ENCODE measurements at regions not wholly inside any gene's neighbourhood (a gene's known extent, or its start where the extent isn't known, plus 50 kb on each side); places are given as distances from the start of the nearest gene placed in this dataset.

DNA sequence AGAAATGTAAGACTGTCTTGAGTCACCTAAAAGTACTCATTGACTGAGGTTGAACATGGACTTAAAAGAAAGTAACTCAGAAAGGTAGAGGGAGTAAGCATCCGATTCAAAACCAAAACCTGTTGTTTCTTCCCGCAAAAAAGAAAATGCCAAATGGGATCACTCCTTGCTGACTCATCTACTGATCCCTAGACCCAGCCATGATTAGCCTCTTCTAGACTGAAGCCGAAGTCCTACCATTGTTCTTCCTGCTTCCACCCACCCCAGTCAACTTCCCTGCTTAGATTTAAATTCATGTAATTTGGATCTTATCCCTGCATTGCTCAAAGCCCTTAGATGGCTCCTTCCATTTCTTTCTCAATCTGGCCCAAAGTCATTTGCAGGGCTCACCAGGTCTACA is 760.5 kb upstream of the SOX9 start:
- peaks cover 2% of the 10 kb centered on the region for H3K36me3 Mint-ChIP-seq
- H3K9me3 Mint-ChIP-seq: peaks cover 8% of the 10 kb centered on the region
- no peaks in the 10 kb centered on the region for H3K4me1 Mint-ChIP-seq (ENCODE audit: low read depth)

DNA sequence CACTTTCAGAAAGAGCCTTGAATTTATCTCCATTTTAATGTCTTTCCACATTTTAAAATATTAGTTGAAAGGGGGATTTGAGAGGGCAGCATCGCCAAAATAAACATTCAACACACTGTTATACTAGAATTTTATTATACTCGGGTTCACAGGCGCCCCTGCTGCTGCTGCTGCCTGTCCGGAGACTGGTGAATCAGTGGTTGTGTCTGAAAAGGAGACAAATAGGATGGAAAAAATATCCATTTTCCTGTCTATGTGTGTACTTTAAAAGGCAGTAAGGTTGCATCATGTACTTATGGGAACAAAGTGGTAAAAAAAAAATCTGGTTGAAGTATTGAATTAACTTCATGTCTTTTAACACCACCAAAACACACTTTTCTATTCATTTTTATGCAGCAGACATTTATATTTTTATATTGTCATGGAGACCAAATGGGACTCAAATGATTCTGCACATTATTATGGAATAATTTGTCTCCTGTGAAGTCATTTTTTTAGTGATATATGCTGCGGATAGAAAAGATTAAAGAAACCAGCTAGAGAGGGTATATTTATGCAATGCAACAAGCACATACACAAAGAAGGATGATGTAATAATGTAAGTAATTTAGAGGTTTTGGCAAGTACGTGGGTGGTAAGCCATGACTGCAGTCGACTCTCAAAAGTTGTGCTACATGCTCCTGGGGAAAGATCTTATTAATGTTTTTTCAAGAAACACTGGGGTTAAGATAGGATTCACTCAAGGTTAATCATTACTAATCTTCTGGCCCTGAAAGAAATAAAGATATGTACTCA is 759.0 kb upstream of the SOX9 start:
- no peak for DNase-seq
- Mint-ChIP-seq H3K27me3 (no peaks in the 10 kb centered on the region), H3K9me3 (peaks cover 11% of the 10 kb centered on the region), H3K4me1 (ENCODE audit: low read depth) (no peaks in the 10 kb centered on the region), H3K36me3 (peaks cover 2% of the 10 kb centered on the region), H3K4me3 (no peak overlapping the region), H3K27ac (no peak overlapping the region)
- ChIA-PET POLR2A (no interaction called here), CTCF (no interaction called here)
- intact Hi-C loops (cut with micrococcal nuclease): no loop called here

More for the DNA sequence above, 760.5 kb upstream of the SOX9 start:
- ChIA-PET CTCF (no interaction called here), POLR2A (no interaction called here)
- H3K4me3 Mint-ChIP-seq: no peak overlapping the region
- intact Hi-C loops (cut with micrococcal nuclease): no loop called here
- H3K27ac Mint-ChIP-seq: no peak overlapping the region
- DNase-seq: no peak
- H3K27me3 Mint-ChIP-seq: no peaks in the 10 kb centered on the region

DNA sequence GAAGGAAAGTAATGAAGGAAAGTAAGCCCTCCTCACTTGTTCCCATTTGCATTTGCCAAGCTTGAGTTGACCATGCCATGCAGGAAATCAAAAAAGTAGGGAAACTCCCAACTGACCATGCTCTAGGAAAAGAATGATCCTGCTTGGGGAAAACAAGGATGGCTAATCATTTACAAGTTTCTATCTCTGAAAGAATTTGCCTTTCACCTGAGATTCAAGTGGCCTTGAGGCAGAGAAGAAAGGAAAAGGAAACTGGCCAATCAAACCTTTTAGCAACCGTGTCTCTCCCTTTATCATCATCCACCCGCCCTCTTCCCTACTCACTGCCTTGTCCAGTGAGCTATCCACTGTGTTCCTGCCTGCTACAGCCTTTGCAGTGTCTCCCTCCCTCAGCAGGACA is 757.2 kb upstream of the SOX9 start:
- Mint-ChIP-seq H3K4me1 (ENCODE audit: low read depth) (no peaks in the 10 kb centered on the region), H3K27me3 (no peaks in the 10 kb centered on the region), H3K36me3 (peaks cover 2% of the 10 kb centered on the region), H3K27ac (no peak overlapping the region), H3K9me3 (peaks cover 11% of the 10 kb centered on the region), H3K4me3 (no peak overlapping the region)
- POLR2A ChIA-PET: no interaction called here
- no peak for DNase-seq
- CTCF ChIA-PET: no interaction called here
- intact Hi-C loops (cut with micrococcal nuclease): no loop called here

DNA sequence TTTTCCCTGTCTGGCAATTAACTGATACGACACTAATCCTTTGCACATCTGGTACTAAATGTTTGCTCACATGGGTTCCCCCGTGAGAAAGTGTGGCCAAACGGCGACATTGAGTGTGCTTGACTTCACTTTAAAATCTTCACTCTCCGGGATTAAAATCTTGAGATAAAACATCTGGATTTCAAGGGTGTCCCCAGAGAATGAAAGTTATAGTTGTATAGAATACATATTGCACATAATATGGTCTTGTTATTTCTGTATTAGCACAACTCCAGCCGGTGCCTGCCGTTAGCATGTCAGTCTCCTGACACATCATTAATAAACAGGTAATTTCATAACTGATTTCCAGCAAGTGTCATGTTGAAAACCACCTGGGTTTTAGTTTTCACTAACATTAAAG is 749.0 kb upstream of the SOX9 start:
- no peak for DNase-seq
- no peaks in the 10 kb centered on the region for H3K36me3 Mint-ChIP-seq
- CTCF ChIA-PET: no interaction called here
- H3K27ac Mint-ChIP-seq: no peak overlapping the region
- intact Hi-C loops (cut with micrococcal nuclease): no loop called here
- H3K9me3 Mint-ChIP-seq: peaks cover 2% of the 10 kb centered on the region
- POLR2A ChIA-PET: no interaction called here
- no peaks in the 10 kb centered on the region for H3K27me3 Mint-ChIP-seq
- no peaks in the 10 kb centered on the region for H3K4me1 Mint-ChIP-seq (ENCODE audit: low read depth)
- H3K4me3 Mint-ChIP-seq: no peak overlapping the region

DNA sequence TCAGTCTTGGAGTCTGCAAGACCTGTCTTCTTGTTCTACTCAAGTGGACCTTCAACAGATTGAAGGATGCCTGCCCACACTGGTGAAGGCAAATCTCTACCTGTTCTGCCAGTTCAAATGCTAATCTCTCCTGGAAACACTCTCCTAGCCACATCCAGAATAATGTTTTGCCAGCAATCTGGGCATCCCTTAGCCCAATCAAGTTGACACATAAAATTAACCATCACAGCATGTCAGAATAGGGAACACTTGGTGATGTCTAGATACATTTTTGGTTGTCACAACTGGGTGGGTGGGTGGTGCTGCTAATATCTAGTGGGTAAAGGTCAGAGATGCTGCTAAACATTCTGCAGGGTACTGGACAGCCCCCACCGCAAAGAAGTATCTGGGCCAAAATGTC is 744.9 kb upstream of the SOX9 start:
- H3K27me3 Mint-ChIP-seq: no peaks in the 10 kb centered on the region
- intact Hi-C loops (cut with micrococcal nuclease): no loop called here
- H3K27ac Mint-ChIP-seq: no peak overlapping the region
- no peaks in the 10 kb centered on the region for H3K36me3 Mint-ChIP-seq
- H3K9me3 Mint-ChIP-seq: no peaks in the 10 kb centered on the region
- CTCF ChIA-PET: no interaction called here
- no peak for DNase-seq
- H3K4me1 Mint-ChIP-seq (ENCODE audit: low read depth): no peaks in the 10 kb centered on the region
- H3K4me3 Mint-ChIP-seq: no peak overlapping the region
- POLR2A ChIA-PET: no interaction called here

DNA sequence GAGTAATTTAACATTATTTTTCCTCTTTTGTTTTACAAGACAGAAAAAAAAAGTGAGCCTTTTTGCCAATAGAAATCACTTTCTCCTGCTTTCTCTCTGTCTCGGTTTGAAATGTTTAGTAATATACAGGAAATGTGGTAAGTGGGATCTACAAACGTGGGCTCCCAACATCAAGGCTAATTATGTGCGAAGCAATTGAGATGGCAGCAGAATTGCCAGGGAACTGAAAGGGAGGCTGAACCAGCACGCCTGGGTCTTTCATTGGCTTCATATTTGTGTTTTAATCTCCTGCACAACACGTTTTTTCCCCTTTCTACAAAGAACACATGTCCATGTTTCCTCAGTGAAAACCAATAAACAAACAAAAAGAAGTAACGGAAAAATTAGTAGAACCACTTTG is 743.9 kb upstream of the SOX9 start:
- Mint-ChIP-seq H3K4me1 (ENCODE audit: low read depth) (no peaks in the 10 kb centered on the region), H3K9me3 (no peaks in the 10 kb centered on the region), H3K36me3 (no peaks in the 10 kb centered on the region), H3K4me3 (no peak overlapping the region), H3K27ac (no peak overlapping the region), H3K27me3 (no peaks in the 10 kb centered on the region)
- CTCF ChIA-PET: no interaction called here
- POLR2A ChIA-PET: no interaction called here
- DNase-seq: no peak
- intact Hi-C loops (cut with micrococcal nuclease): no loop called here

DNA sequence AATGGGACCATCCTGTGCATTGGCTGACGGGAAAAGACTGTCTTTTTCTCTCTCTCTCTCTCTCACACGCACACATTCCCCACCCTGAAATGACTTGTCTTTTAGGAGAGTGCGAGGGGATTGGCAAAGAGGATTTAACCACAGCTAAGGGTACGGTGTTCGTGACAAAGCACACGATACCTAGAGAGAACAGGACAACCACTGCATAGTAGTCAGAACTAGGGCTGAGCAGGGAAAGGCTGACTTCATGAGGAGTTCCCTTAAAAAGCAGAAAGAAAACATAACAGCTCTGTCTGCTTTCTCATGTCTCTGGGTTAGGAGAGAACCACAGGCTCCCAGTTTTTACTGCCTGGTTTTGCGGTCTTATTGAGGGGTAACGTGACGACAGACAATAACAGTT is 742.8 kb upstream of the SOX9 start:
- no peak overlapping the region for H3K4me3 Mint-ChIP-seq

DNA sequence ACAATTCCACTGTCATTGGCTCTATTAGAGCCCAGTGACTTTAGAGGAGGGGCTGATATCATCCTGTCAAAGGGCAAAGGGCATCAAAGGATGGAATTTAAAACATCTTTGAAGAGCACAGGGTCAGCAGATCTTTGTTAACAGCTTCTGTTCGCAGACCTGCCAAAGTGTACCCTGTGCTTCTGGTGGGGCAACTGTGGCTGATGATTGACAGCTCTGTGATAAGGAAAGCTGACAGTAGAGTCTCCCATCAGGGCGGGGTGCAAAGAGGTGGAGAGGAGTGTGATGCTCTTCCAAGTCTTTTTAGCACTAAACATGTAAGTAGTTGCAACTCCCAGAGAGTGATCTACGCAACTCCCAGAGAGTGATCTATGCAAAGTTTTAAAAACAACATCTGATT is 742.1 kb upstream of the SOX9 start:
- POLR2A ChIA-PET: no interaction called here

More for the DNA sequence above, 742.8 kb upstream of the SOX9 start:
- Mint-ChIP-seq H3K9me3 (no peaks in the 10 kb centered on the region), H3K36me3 (no peaks in the 10 kb centered on the region), H3K27ac (no peak overlapping the region), H3K4me1 (ENCODE audit: low read depth) (no peaks in the 10 kb centered on the region), H3K27me3 (no peaks in the 10 kb centered on the region)
- DNase-seq: no peak
- intact Hi-C loops (cut with micrococcal nuclease): no loop called here
- ChIA-PET CTCF (no interaction called here), POLR2A (no interaction called here)

DNA sequence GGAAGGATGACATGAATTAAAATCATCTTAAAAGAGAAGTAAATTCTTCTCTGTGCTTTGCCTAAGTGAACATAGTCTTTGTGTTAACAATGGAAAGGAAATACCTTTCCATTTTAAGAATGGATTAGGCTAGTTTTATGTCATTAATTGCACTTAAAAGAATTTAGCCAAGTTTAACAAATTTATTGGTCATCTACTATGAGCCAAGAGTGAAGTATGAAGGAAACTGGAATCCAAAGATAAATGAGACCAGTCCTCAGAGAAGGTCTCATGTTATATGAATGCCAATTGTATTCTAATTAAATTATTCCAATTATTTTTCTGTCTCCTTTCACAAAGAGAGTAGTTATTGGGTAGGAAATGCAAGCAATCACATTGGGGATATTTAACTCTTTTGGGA is 741.3 kb upstream of the SOX9 start:
- intact Hi-C loops (cut with micrococcal nuclease): no loop called here
- no peaks in the 10 kb centered on the region for H3K36me3 Mint-ChIP-seq

More for the DNA sequence above, 742.1 kb upstream of the SOX9 start:
- no peaks in the 10 kb centered on the region for H3K36me3 Mint-ChIP-seq
- H3K4me3 Mint-ChIP-seq: no peak overlapping the region
- CTCF ChIA-PET: no interaction called here
- H3K27me3 Mint-ChIP-seq: no peaks in the 10 kb centered on the region
- no peaks in the 10 kb centered on the region for H3K4me1 Mint-ChIP-seq (ENCODE audit: low read depth)
- H3K27ac Mint-ChIP-seq: no peak overlapping the region
- DNase-seq: no peak
- H3K9me3 Mint-ChIP-seq: no peaks in the 10 kb centered on the region
- intact Hi-C loops (cut with micrococcal nuclease): no loop called here

DNA sequence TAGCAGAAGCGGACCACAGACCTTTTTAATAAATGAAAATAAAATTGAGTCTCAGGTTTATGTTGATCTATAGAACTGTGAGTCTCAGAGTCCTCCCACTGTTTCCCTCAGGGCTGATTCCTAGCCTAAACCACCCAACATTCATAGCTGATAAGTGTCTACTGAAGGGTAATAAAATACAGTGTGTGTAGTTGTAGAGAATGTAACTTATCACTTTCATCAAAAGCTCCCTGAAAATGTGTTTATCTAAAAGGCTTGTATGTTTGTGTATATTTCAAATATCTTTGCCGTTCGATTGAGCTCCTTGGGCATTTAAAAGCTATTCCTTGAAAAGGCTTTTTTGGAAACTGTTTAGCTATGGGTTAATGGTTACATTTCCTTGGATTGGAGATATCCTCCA is 740.3 kb upstream of the SOX9 start:
- Mint-ChIP-seq H3K4me3 (no peak overlapping the region), H3K27me3 (no peaks in the 10 kb centered on the region), H3K27ac (no peak overlapping the region), H3K4me1 (ENCODE audit: low read depth) (no peaks in the 10 kb centered on the region), H3K9me3 (no peaks in the 10 kb centered on the region), H3K36me3 (no peaks in the 10 kb centered on the region)
- POLR2A ChIA-PET: no interaction called here
- intact Hi-C loops (cut with micrococcal nuclease): no loop called here
- no peak for DNase-seq
- CTCF ChIA-PET: no interaction called here

More for the DNA sequence above, 741.3 kb upstream of the SOX9 start:
- Mint-ChIP-seq H3K9me3 (no peaks in the 10 kb centered on the region), H3K4me1 (ENCODE audit: low read depth) (no peaks in the 10 kb centered on the region), H3K4me3 (no peak overlapping the region), H3K27me3 (no peaks in the 10 kb centered on the region), H3K27ac (no peak overlapping the region)
- no peak for DNase-seq
- ChIA-PET POLR2A (no interaction called here), CTCF (no interaction called here)

DNA sequence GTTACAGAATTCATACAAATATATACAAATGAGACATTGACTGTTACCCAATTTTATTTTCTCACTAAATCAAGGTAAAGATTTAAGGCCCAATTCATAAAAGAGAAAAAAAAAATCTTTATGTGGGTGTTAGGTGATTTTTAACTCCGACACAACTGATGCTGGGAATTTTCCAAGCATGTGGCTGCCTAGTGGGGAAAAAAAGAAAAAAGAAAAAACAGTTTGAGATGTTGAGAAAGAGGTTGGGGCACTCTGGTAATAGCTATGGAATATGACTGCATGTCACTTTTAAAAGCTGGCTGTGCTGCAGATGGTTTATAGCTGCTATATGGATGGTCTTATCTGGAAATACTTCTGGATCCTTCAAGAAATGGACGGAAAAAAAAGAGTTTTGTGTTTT is 739.9 kb upstream of the SOX9 start:
- Mint-ChIP-seq H3K4me1 (ENCODE audit: low read depth) (no peaks in the 10 kb centered on the region), H3K27me3 (no peaks in the 10 kb centered on the region), H3K9me3 (no peaks in the 10 kb centered on the region), H3K27ac (no peak overlapping the region), H3K36me3 (no peaks in the 10 kb centered on the region), H3K4me3 (no peak overlapping the region)
- intact Hi-C loops (cut with micrococcal nuclease): no loop called here
- no peak for DNase-seq
- ChIA-PET POLR2A (no interaction called here), CTCF (no interaction called here)

DNA sequence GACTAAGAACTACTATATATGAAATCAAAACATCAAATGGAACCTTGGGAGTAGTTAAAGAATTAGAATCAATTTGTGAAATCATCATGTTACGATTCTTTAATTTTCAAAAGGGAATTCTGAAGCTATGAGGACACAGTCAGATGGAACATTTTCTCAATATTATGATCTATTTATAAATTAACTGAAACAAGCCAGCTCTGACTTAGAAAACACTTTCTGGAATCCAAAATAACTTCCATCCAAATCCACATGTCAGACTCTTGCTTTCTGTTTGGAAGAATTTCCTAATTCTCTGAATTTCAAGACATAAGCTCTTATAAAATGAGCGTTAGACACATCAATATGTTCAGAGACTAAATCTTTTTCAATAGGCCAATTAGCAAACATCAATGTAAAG is 737.7 kb upstream of the SOX9 start:
- no peak for DNase-seq
- CTCF ChIA-PET: interaction anchor here (0.5 kb wide), 1 partner anchor 19 kb away, joined by 3 read pairs; no protein-coding TSS in a partner anchor
- POLR2A ChIA-PET: no interaction called here
- Mint-ChIP-seq H3K4me1 (ENCODE audit: low read depth) (no peaks in the 10 kb centered on the region), H3K4me3 (no peak overlapping the region), H3K9me3 (no peaks in the 10 kb centered on the region), H3K27ac (no peak overlapping the region), H3K27me3 (no peaks in the 10 kb centered on the region), H3K36me3 (no peaks in the 10 kb centered on the region)
- intact Hi-C loops (cut with micrococcal nuclease): no loop called here

DNA sequence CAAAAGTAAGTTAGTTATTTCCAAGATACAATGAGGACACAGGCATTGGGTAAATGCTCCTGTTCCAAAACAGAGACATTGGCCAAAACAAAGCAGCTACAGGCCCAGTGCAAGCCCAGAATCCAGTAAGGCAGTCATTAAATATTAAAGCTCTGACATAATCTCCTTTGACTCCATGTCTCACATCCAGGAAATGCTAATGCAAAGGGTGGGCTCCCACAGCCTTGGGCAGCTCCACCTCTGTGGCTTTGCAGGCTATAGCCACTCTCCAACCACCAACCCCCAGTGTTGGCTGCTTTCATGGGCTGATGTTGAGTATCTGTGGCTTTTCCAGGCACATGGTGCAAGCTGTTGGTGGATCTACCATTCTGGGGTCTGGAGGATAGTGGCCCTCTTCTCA is 733.4 kb upstream of the SOX9 start:
- DNase-seq: no peak
- no peaks in the 10 kb centered on the region for H3K27me3 Mint-ChIP-seq
- intact Hi-C loops (cut with micrococcal nuclease): no loop called here
- H3K36me3 Mint-ChIP-seq: no peaks in the 10 kb centered on the region
- H3K4me1 Mint-ChIP-seq (ENCODE audit: low read depth): no peaks in the 10 kb centered on the region
- H3K4me3 Mint-ChIP-seq: no peak overlapping the region
- CTCF ChIA-PET: no interaction called here
- POLR2A ChIA-PET: no interaction called here
- H3K9me3 Mint-ChIP-seq: peaks cover 9% of the 10 kb centered on the region
- no peak overlapping the region for H3K27ac Mint-ChIP-seq
